HepG2 (cell line): ENCODE measurements at regions not wholly inside any gene's neighbourhood (a gene's known extent, or its start where the extent isn't known, plus 50 kb on each side); places are given as distances from the start of the nearest gene placed in this dataset.

ENCODE experiments used
- ATAC-seq: fragments of 200-7000 bp; cut with Tn5 transposase; 3 replicates; pipeline ENCODE4 v1.9.1; 2020; ENCODE audit warnings: mild to moderate bottlenecking, moderate library complexity
- BruUV-seq: library from RNA; stranded (reverse); fragments of 400-500 nt; replicated peaks from 2 replicates; lab custom pipeline; 2021; lab: Mats Ljungman, UMichigan
- CTCF ChIA-PET: fragments of 300-600 bp; formaldehyde crosslinking; extraction: SDS; loops from one replicate; lab custom pipeline; 2021; ENCODE audit warnings: low total read pairs, inconsistent platforms, low intra/inter-chr PET ratio; lab: Yijun Ruan, JAX
- POLR2A ChIA-PET: fragments of 350-600 bp; sonication (Branson Sonifier 250); formaldehyde crosslinking; loops from one replicate; lab custom pipeline; 2020; ENCODE audit warnings: antibody characterized with exemption, inconsistent platforms; lab: Yijun Ruan, JAX
- DNase-seq: peaks from one replicate; pipeline ENCODE4 v3.0.0-alpha.2; 2015; ENCODE audit warnings: low spot score
- FAIRE-seq: peaks from 3 replicates; lab custom pipeline; 2011; peaks lifted over from hg19 to GRCh38; lab: Jason Lieb, UNC
- H2AFZ ChIP-seq: one replicate; pipeline ENCODE4 v1.6.1; 2011; ENCODE audit warnings: low read length, inconsistent platforms
- H3K27ac ChIP-seq: fragments of 300-600 bp; 3 replicates; pipeline ENCODE4 v1.8.0; 2011; ENCODE audit warnings: mixed run types, mild to moderate bottlenecking, mixed read lengths, low read length, inconsistent platforms; ENCODE audit not compliant: insufficient read depth; ENCODE audit errors: extremely low read length
- H3K27me3 ChIP-seq, 2 experiments: fragments of 200-600 bp in 1 of 2; 2 replicates in 1 of 2; 3 replicates in 1 of 2; pipeline versions ENCODE4 v1.6.0 to v1.8.0; 2011; ENCODE audit warnings: low read length in 2 of 2, mild to moderate bottlenecking in 2 of 2, moderate library complexity in 2 of 2, inconsistent platforms in 1 of 2; ENCODE audit not compliant: insufficient read depth in 2 of 2, control insufficient read depth in 1 of 2
- H3K36me3 ChIP-seq, 2 experiments: fragments of 200-600 bp in 1 of 2; replicated peaks in 1 of 2; 2 replicates in 1 of 2; 3 replicates in 1 of 2; pipeline versions ENCODE4 v1.5.1 to v1.8.0; 2011; ENCODE audit warnings: low read length in 2 of 2, inconsistent platforms in 1 of 2; ENCODE audit not compliant: insufficient read depth in 2 of 2, control insufficient read depth in 1 of 2
- H3K4me1 ChIP-seq: 2 replicates; pipeline ENCODE4 v1.5.1; 2012; ENCODE audit warnings: low read length, inconsistent platforms; ENCODE audit not compliant: insufficient read depth
- H3K4me2 ChIP-seq: 2 replicates; pipeline ENCODE4 v1.6.0; 2011; ENCODE audit warnings: low read depth, low read length, inconsistent platforms
- H3K4me3 ChIP-seq, 3 experiments: fragments of 200-600 bp in 1 of 3; sonication (generic), shearing (Covaris generic) in 1 of 3; replicated peaks in 1 of 3; 2 replicates each; pipeline ENCODE4 v1.5.1; 2011 to 2016; ENCODE audit warnings: low read length in 3 of 3, inconsistent platforms in 2 of 3, low read depth in 2 of 3, mild to moderate bottlenecking in 2 of 3, control low read depth in 1 of 3, mixed read lengths in 1 of 3; ENCODE audit not compliant: insufficient read depth in 1 of 3
- H3K79me2 ChIP-seq: one replicate; pipeline ENCODE4 v1.6.1; 2011; ENCODE audit warnings: low read length, inconsistent platforms; ENCODE audit not compliant: insufficient read depth
- H3K9ac ChIP-seq: 2 replicates; pipeline ENCODE4 v1.6.0; 2011; ENCODE audit warnings: mild to moderate bottlenecking, low read depth, low read length, inconsistent platforms; ENCODE audit not compliant: insufficient read depth
- H3K9me3 ChIP-seq: 2 replicates; pipeline ENCODE4 v1.5.1; 2012; ENCODE audit warnings: mild to moderate bottlenecking, low read length
- H4K20me1 ChIP-seq: 2 replicates; pipeline ENCODE4 v1.6.0; 2011; ENCODE audit warnings: inconsistent platforms, mild to moderate bottlenecking, low read length, moderate library complexity; ENCODE audit not compliant: insufficient read depth
- ARID2 ChIP-seq: sonication (generic); formaldehyde crosslinking; IDR thresholded peaks from 2 replicates; pipeline ENCODE4 v1.8.1; 2022; ENCODE audit warnings: mild to moderate bottlenecking, missing genetic modification reagents, borderline replicate concordance
- FOXO1 ChIP-seq: sonication (generic); formaldehyde crosslinking; IDR thresholded peaks from 2 replicates; pipeline ENCODE4 v1.4.0; 2020; ENCODE audit warnings: missing genetic modification reagents
- GATA4 ChIP-seq: sonication (generic); IDR thresholded peaks from 2 replicates; pipeline ENCODE4 v1.6.1; 2016; ENCODE audit warnings: antibody characterized with exemption, low read depth, borderline replicate concordance
- HIC2 ChIP-seq: sonication (generic); formaldehyde crosslinking; IDR thresholded peaks from 2 replicates; pipeline ENCODE4 v1.9.0; 2022; ENCODE audit warnings: low read depth, missing genetic modification reagents
- KDM5B ChIP-seq: sonication (generic); formaldehyde crosslinking; IDR thresholded peaks from 2 replicates; pipeline ENCODE4 v1.4.0; 2020; ENCODE audit warnings: missing genetic modification reagents, mild to moderate bottlenecking, borderline replicate concordance
- MBNL3 ChIP-seq: fragments of 250-450 bp; sonication (Bioruptor Pico); conservative IDR thresholded peaks from 2 replicates; pipeline ENCODE4 v1.8.0; 2022; ENCODE audit warnings: mild to moderate bottlenecking, inconsistent platforms
- TP53 ChIP-seq: sonication (generic); formaldehyde crosslinking; conservative IDR thresholded peaks from 2 replicates; pipeline ENCODE4 v1.4.0; 2020; ENCODE audit warnings: missing genetic modification reagents
- ZBTB42 ChIP-seq: sonication (generic); formaldehyde crosslinking; IDR thresholded peaks from 2 replicates; pipeline ENCODE4 v1.5.0; 2020; ENCODE audit warnings: mild to moderate bottlenecking, missing genetic modification reagents
- ZKSCAN1 ChIP-seq: fragments of 150-350 bp; IDR thresholded peaks from 2 replicates; pipeline ENCODE4 v1.6.1; 2014; ENCODE audit warnings: low read length
- ZNF10 ChIP-seq: sonication (generic); formaldehyde crosslinking; IDR thresholded peaks from 2 replicates; pipeline ENCODE4 v1.4.0; 2020; ENCODE audit warnings: mild to moderate bottlenecking, low read depth, missing genetic modification reagents, borderline replicate concordance
- ZNF691 ChIP-seq: sonication (generic); formaldehyde crosslinking; IDR thresholded peaks from 2 replicates; pipeline ENCODE4 v1.4.0; 2020; ENCODE audit warnings: missing genetic modification reagents, low read depth, mild to moderate bottlenecking, borderline replicate concordance
- ZNF7 ChIP-seq: IDR thresholded peaks from 2 replicates; pipeline ENCODE4 v1.6.1; 2016; ENCODE audit warnings: missing biosample characterization, missing genetic modification reagents
- ZSCAN21 ChIP-seq: sonication (generic); formaldehyde crosslinking; IDR thresholded peaks from 2 replicates; pipeline ENCODE4 v1.8.0; 2022; ENCODE audit warnings: mild to moderate bottlenecking, missing genetic modification reagents, moderate library complexity, borderline replicate concordance
- WGBS: methylation state at CpG from one replicate; pipeline ENCODE4 v1.1.6; 2017; ENCODE audit warnings: low lambda C conversion rate; 5-methylcytosine and 5-hydroxymethylcytosine counted together
- in situ Hi-C: cut with HindIII; loops from 2 replicates; pipeline ENCODE4 v1.10.0; 2017; ENCODE audit warnings: low pct_unique_long_range_greater_than_20kb; ENCODE audit not compliant: extremely low pct_ligation_motif_present
- intact Hi-C: fragments of 100-400 bp; cut with micrococcal nuclease; formaldehyde crosslinking; loops from one replicate; pipeline ENCODE4 v1.10.0; 2022; ENCODE audit not compliant: unreplicated experiment

GRCh38 chrX:68991691-68992345, 163.0 kb downstream of the EFNB1 start:
- BruUV-seq: no TSS peak
- TF ChIP-seq ZSCAN21 (no peak), ZBTB42 (CRISPR knock-in tag) (no peak), ZKSCAN1 (no peak), ZNF691 (CRISPR knock-in tag) (no peak), KDM5B (CRISPR knock-in tag) (no peak), MBNL3 (CRISPR knock-in tag) (no peak), HIC2 (no peak), TP53 (CRISPR knock-in tag) (no peak), ARID2 (CRISPR knock-in tag) (no peak), GATA4 (no peak), ZNF10 (no peak), FOXO1 (CRISPR knock-in tag) (no peak), ZNF7 (CRISPR knock-in tag) (no peak)
- no peaks in the 10 kb centered on the region for H3K27me3 ChIP-seq
- H3K4me1 ChIP-seq: peaks cover 13% of the 10 kb centered on the region; the same call in 1 of the 2 replicates
- H3K36me3 ChIP-seq: no peaks in the 10 kb centered on the region
- H3K4me2 ChIP-seq: no peak overlapping the region
- no peak for FAIRE-seq
- intact Hi-C loops: no loop called here
- no peak for DNase-seq
- H3K79me2 ChIP-seq: no peaks in the 10 kb centered on the region
- no peak overlapping the region for H2AFZ ChIP-seq
- ATAC-seq: no peak
- POLR2A ChIA-PET: no interaction called here
- 0% methylated on average over 1 of the region's 3 CpGs for WGBS
- H3K4me3 ChIP-seq: no peak overlapping the region
- no peaks in the 10 kb centered on the region for H4K20me1 ChIP-seq
- H3K9ac ChIP-seq: no peak overlapping the region
- H3K27ac ChIP-seq: no peak overlapping the region
- no peaks in the 10 kb centered on the region for H3K9me3 ChIP-seq
- CTCF ChIA-PET: no interaction called here
- in situ Hi-C loops: no loop called here
